ENCODE measurements at regions not wholly inside any gene's neighbourhood (a gene's known extent, or its start where the extent isn't known, plus 50 kb on each side); places are given as distances from the start of the nearest gene placed in this dataset.

- no peak for TF ChIP-seq CTCF (IDR thresholded peaks at IDR 0.05)
- TF ChIP-seq EZH2 (IDR thresholded peaks at IDR 0.05), result no peak
- no peak for TF ChIP-seq EZH2phosphoT487 (IDR thresholded peaks at IDR 0.05)
These were observed 180.5 kb downstream of the CTTN start for GRCh38 chr11:70578831-70579230.

Measured in neural progenitor cell (in vitro differentiated cells).